Lower lobe of right lung (tissue), 2 donors: ENCODE measurements at regions not wholly inside any gene's neighbourhood (a gene's known extent, or its start where the extent isn't known, plus 50 kb on each side); places are given as distances from the start of the nearest gene placed in this dataset.

ENCODE experiments used
- ATAC-seq, 2 donors: fragments of 200-7000 bp; cut with Tn5 transposase; one replicate each; pipeline ENCODE4 v1.9.1; 2020 to 2022; ENCODE audit warnings: mild to moderate bottlenecking in 2 of 2, moderate library complexity in 2 of 2
- DNase-seq: peaks from one replicate; pipeline ENCODE4 v3.0.0-alpha.2; 2020
- H3K27ac ChIP-seq: fragments of 200-600 bp; one replicate; pipeline ENCODE4 v1.8.0; 2022
- H3K27me3 ChIP-seq: fragments of 200-600 bp; one replicate; pipeline ENCODE4 v1.8.0; 2022; ENCODE audit warnings: low read depth
- H3K36me3 ChIP-seq: fragments of 200-600 bp; one replicate; pipeline ENCODE4 v1.8.0; 2022; ENCODE audit warnings: mild to moderate bottlenecking
- H3K4me1 ChIP-seq: fragments of 200-600 bp; one replicate; pipeline ENCODE4 v1.8.0; 2022
- H3K4me3 ChIP-seq: fragments of 200-600 bp; one replicate; pipeline ENCODE4 v1.8.0; 2022; ENCODE audit warnings: mild to moderate bottlenecking
- H3K9me3 ChIP-seq: fragments of 200-600 bp; one replicate; pipeline ENCODE4 v1.8.0; 2022
- CTCF ChIP-seq: fragments of 200-600 bp; IDR thresholded peaks from one replicate; pipeline ENCODE4 v1.8.0; 2022; ENCODE audit warnings: antibody characterized with exemption, mild to moderate bottlenecking
- intact Hi-C: fragments of 100-400 bp; cut with DNase I; formaldehyde crosslinking; loops from one replicate; pipeline ENCODE4 v1.11.0; 2022
- donor health status: DM: no; HTN: yes; CAD: no; lungs with severe emphysema.

- H3K27ac ChIP-seq: no peak overlapping the region
- intact Hi-C loops: no loop called here
- no peaks in the 10 kb centered on the region for H3K27me3 ChIP-seq
- no peak for DNase-seq
- no peaks in the 10 kb centered on the region for H3K36me3 ChIP-seq
- no peak for TF ChIP-seq CTCF
- no peaks in the 10 kb centered on the region for H3K9me3 ChIP-seq
- no peak overlapping the region for H3K4me3 ChIP-seq
- ATAC-seq: no peak
- H3K4me1 ChIP-seq: no peaks in the 10 kb centered on the region
Measured at GRCh38 chr6:163811317-163811716, 396.8 kb downstream of the QKI start.

GRCh38 chr6:163809364-163809763 lies 394.8 kb downstream of the QKI start:
- DNase-seq (no peak), ATAC-seq (no peak)
- Histone ChIP-seq H3K4me3 (no peak overlapping the region), H3K9me3 (no peaks in the 10 kb centered on the region), H3K4me1 (no peaks in the 10 kb centered on the region), H3K27me3 (no peaks in the 10 kb centered on the region), H3K27ac (no peak overlapping the region), H3K36me3 (no peaks in the 10 kb centered on the region)
- intact Hi-C loops: no loop called here
- TF ChIP-seq CTCF: no peak

- no peaks in the 10 kb centered on the region for H3K36me3 ChIP-seq
- ATAC-seq (no peak), DNase-seq (no peak)
- no peaks in the 10 kb centered on the region for H3K27me3 ChIP-seq
- no peaks in the 10 kb centered on the region for H3K9me3 ChIP-seq
- H3K27ac ChIP-seq: no peak overlapping the region
- no peak overlapping the region for H3K4me3 ChIP-seq
- no peak for TF ChIP-seq CTCF
- intact Hi-C loops: no loop called here
- H3K4me1 ChIP-seq: no peaks in the 10 kb centered on the region
Measured at GRCh38 chr6:163808871-163809270, 394.4 kb downstream of the QKI start.

GRCh38 chr6:163808231-163808630 lies 393.7 kb downstream of the QKI start:
- intact Hi-C loops: no loop called here
- H3K27me3 ChIP-seq: no peaks in the 10 kb centered on the region

GRCh38 chr6:163806755-163807499 lies 392.4 kb downstream of the QKI start:
- no peaks in the 10 kb centered on the region for H3K27me3 ChIP-seq
- H3K4me3 ChIP-seq: no peak overlapping the region
- H3K27ac ChIP-seq: no peak overlapping the region
- intact Hi-C loops: no loop called here
- H3K36me3 ChIP-seq: no peaks in the 10 kb centered on the region
- H3K4me1 ChIP-seq: no peaks in the 10 kb centered on the region
- DNase-seq (no peak), ATAC-seq (no peak)
- no peak for TF ChIP-seq CTCF
- H3K9me3 ChIP-seq: no peaks in the 10 kb centered on the region

More at GRCh38 chr6:163808231-163808630, 393.7 kb downstream of the QKI start:
- Histone ChIP-seq H3K27ac (no peak overlapping the region), H3K36me3 (no peaks in the 10 kb centered on the region), H3K9me3 (no peaks in the 10 kb centered on the region), H3K4me1 (no peaks in the 10 kb centered on the region), H3K4me3 (no peak overlapping the region)
- no peak for TF ChIP-seq CTCF
- DNase-seq (no peak), ATAC-seq (no peak)
